Large intestine (tissue), 3 donors: ENCODE measurements at regions not wholly inside any gene's neighbourhood (a gene's known extent, or its start where the extent isn't known, plus 50 kb on each side); places are given as distances from the start of the nearest gene placed in this dataset.
"Not testable (repeated sequence)": the region's sequence is repeated elsewhere in the genome, so short reads cannot be mapped to it uniquely, and the experiment has no call there.

Experiments used
- DNase-seq, 2 donors: peaks; one replicate each; pipeline versions ENCODE4 v3.0.0 to v3.0.0-alpha.2; 2013
- H3K27ac ChIP-seq: one replicate; pipeline ENCODE4 v1.5.1; 2013; ENCODE audit warnings: low read length
- H3K27me3 ChIP-seq: 2 replicates; pipeline ENCODE4 v1.6.1; 2013; ENCODE audit warnings: low read length; ENCODE audit not compliant: control insufficient read depth, insufficient read depth
- H3K36me3 ChIP-seq: 2 replicates; pipeline ENCODE4 v1.6.1; 2013; ENCODE audit warnings: low read length; ENCODE audit not compliant: control insufficient read depth, insufficient read depth
- H3K4me1 ChIP-seq: one replicate; pipeline ENCODE4 v1.6.1; 2013; ENCODE audit warnings: low read length; ENCODE audit not compliant: control insufficient read depth, insufficient read depth
- H3K4me3 ChIP-seq: one replicate; pipeline ENCODE4 v1.5.1; 2013; ENCODE audit warnings: low read length
- H3K9me3 ChIP-seq: one replicate; pipeline ENCODE4 v1.6.1; 2013; ENCODE audit warnings: mild to moderate bottlenecking, low read depth, low read length, moderate library complexity; ENCODE audit not compliant: control insufficient read depth
- WGBS: methylation state at CpG from one replicate; pipeline ENCODE4 v1.1.5; 2013; ENCODE audit warnings: low lambda C conversion rate; ENCODE audit not compliant: insufficient coverage; 5-methylcytosine and 5-hydroxymethylcytosine counted together

DNA sequence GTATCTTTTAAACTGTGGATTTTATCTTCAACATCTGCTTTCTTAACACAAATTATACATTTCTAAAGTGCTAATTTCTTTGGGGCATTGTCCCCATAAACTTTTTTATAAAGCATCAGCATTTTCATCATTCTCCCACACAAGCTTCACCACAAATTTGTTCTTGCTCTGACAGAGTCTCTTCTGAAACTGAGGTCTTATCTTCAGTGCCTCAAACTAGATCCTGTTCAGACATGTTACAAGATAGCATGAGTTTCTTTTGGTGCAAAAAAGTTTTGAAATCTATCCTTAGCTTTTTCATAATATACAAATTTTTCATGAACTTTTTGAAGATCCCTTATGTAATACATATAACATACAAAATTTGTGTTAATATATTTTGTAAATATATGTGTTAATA lies 346.6 kb downstream of the IPMK start:
- no peaks in the 10 kb centered on the region for H3K27me3 ChIP-seq
- no peak overlapping the region for H3K27ac ChIP-seq
- no peaks in the 10 kb centered on the region for H3K36me3 ChIP-seq
- no peaks in the 10 kb centered on the region for H3K9me3 ChIP-seq
- H3K4me3 ChIP-seq = no peak overlapping the region
- H3K4me1 ChIP-seq = no peaks in the 10 kb centered on the region
- no peak for DNase-seq

DNA sequence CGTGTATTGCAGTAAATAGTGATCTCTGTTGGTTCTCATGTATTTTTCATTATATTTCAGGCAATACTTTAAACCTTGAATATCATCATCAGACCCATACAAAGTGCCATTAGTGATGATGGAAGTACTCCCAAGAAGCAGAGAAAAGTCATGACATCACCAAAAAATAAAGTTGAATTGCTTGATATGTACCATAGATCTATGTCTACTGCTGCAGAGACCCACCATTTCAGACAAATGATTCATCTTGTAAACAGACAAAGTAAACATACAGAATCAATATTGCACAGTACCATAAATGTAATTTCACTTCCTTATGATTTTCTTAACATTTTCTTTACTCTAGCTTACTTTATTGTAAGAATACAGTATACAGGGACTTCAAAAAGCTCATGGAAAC lies 347.8 kb downstream of the IPMK start:
- Histone ChIP-seq H3K9me3 (no peaks in the 10 kb centered on the region), H3K4me3 (no peak overlapping the region), H3K27me3 (no peaks in the 10 kb centered on the region), H3K4me1 (no peaks in the 10 kb centered on the region), H3K27ac (no peak overlapping the region), H3K36me3 (no peaks in the 10 kb centered on the region)
- peak in 1 of 2 donors; percentile 5 for DNase-seq
- WGBS = no CpG with 5 or more reads among the region's 1 CpG

DNA sequence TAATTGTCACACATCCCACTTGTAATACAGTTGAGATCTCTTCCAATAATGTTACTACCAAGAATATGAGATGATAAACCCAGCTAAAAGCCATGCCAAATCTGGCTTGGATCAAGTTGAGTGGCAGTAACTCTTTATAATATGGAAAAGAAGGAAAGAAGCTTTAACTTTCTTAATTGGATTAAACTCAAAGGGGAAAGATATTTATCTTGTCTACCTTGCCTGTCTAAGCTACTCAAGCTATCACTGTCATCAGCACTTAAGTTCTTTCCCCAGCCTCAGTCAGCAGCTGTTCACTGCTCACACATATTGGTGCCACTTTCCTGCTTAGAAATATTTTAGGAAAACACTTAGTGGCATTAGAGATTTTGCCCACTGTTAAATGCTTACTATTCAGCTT lies 350.7 kb downstream of the IPMK start:
- no peaks in the 10 kb centered on the region for H3K36me3 ChIP-seq
- H3K27ac ChIP-seq = no peak overlapping the region
- no peak for DNase-seq
- no peaks in the 10 kb centered on the region for H3K27me3 ChIP-seq
- H3K4me1 ChIP-seq = no peaks in the 10 kb centered on the region
- H3K9me3 ChIP-seq = no peaks in the 10 kb centered on the region
- no peak overlapping the region for H3K4me3 ChIP-seq

DNA sequence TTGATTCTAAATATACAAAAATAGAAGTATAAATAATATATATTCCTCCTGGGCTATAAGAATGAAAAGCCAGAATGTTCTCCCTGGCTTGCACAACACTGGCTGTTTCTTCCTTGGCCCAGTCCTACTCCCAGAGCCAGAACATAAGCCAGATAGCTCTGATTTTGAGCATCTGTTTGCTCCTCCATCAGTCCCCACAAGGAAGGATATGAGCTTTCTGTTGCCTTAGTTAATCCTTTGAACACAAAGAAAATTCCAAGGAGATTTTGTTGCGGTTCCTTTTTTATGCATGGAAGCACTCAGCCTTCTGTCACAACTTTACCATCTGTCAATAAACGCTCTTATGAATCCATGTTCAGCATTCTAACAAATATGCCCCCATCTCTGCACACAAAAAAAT lies 361.8 kb downstream of the IPMK start:
- WGBS = 20% methylated on average over 1 of the region's 2 CpGs
- Histone ChIP-seq H3K27me3 (no peaks in the 10 kb centered on the region), H3K4me3 (no peak overlapping the region), H3K36me3 (no peaks in the 10 kb centered on the region), H3K27ac (no peak overlapping the region), H3K4me1 (no peaks in the 10 kb centered on the region), H3K9me3 (no peaks in the 10 kb centered on the region)
- DNase-seq = no peak

DNA sequence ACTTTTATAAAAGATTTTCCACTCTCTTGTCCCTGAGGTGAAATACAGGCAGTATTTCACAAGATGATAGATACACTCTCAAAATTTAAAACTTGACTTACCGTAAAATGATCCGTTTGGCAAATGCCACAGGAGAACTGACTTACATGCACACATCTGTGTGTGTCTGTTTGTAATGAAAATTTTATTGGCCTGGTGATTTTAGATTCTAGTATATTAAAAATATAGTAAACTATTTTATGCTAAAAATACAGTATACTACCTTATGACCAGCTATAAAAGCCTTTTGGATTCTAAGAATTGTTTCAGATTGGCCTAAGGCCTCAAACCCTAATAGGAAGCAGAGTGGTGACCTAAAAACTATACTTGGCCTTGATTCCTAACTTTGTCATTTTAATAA lies 362.7 kb downstream of the IPMK start:
- H3K36me3 ChIP-seq = no peaks in the 10 kb centered on the region
- no CpG with 5 or more reads among the region's 2 CpGs for whole genome bisulfite sequencing
- H3K4me1 ChIP-seq = no peaks in the 10 kb centered on the region
- H3K27ac ChIP-seq = no peak overlapping the region
- H3K27me3 ChIP-seq = no peaks in the 10 kb centered on the region
- no peak for DNase-seq
- H3K9me3 ChIP-seq = no peaks in the 10 kb centered on the region
- no peak overlapping the region for H3K4me3 ChIP-seq

DNA sequence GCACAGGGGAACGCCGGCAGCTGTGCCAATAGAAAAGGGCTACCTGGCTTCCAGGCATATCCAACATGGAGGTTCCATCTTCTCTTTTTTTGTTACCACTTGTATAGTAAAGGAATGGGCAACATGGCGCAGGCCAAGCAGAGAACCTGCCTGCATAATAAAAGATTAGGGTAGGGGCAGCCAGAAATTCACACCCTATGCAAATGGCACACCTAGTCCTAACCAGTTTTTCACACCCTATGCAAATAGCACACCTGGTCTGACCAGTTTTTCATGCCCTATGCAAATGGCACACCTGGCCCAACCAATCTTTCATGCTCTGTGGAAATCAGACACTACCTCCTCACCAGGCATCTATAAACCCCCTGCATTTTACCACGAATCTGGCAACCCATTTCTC lies 369.5 kb downstream of the IPMK start:
- Histone ChIP-seq H3K27me3 (no peaks in the 10 kb centered on the region), H3K36me3 (no peaks in the 10 kb centered on the region), H3K9me3 (no peaks in the 10 kb centered on the region), H3K27ac (no peak overlapping the region), H3K4me1 (peaks cover 2% of the 10 kb centered on the region), H3K4me3 (no peak overlapping the region)
- DNase-seq = peak in 1 of 2 donors; percentile 55
- no CpG with 5 or more reads among the region's 4 CpGs for WGBS

GRCh38 chr10:57897611-57898010 lies 370.1 kb downstream of the IPMK start:
- DNase-seq = peak in 1 of 2 donors; percentile 30
- WGBS = 0% methylated on average over 1 of the region's 6 CpGs

GRCh38 chr10:57894361-57894760 lies 373.3 kb downstream of the IPMK start:
- DNase-seq = peak in 1 of 2 donors; percentile 44
- Histone ChIP-seq H3K4me1 (peaks cover 2% of the 10 kb centered on the region), H3K27me3 (no peaks in the 10 kb centered on the region), H3K9me3 (no peaks in the 10 kb centered on the region), H3K36me3 (no peaks in the 10 kb centered on the region), H3K27ac (peak overlapping the region; percentile 20), H3K4me3 (no peak overlapping the region)

More at GRCh38 chr10:57897611-57898010, 370.1 kb downstream of the IPMK start:
- Histone ChIP-seq H3K9me3 (no peaks in the 10 kb centered on the region), H3K4me3 (no peak overlapping the region), H3K36me3 (no peaks in the 10 kb centered on the region), H3K27me3 (no peaks in the 10 kb centered on the region), H3K4me1 (peaks cover 2% of the 10 kb centered on the region), H3K27ac (no peak overlapping the region)

DNA sequence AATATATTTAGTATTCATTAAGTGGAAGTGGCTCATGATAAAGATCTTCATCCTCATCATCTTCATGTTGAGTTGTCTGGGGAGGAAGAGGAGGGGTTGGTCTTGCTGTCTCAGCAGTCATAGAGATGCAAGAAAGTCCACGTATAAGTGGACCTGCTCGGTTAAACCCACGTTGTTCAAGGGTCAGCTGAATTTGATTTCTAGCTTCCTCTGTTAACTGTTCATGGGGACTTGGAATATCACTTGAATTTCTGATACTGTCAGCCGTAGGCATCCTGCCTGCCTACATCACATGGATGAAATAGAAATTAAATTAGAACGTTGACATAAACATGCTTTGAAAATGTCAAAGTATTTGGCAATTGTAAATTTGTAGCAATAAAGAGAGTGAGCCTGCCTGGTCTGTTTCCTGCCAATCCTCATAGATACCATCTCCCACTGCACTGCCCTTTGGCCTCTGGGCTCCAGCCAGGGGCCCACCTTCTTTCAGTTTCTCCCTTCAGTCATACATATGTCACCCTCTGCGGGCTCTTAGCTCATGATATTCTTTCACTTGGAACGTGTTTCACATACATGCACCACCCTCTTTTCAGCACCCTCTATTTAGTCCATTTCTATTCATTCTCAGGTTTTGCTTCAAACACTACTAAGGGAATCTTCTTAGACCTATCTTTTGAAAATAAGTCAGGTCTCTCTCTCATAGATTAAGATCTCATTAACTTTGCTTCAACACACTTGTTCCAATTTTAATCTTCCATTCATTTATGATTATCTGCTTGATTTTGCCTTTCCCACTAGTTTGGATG lies 376.3 kb downstream of the IPMK start:
- no peaks in the 10 kb centered on the region for H3K36me3 ChIP-seq
- H3K4me1 ChIP-seq = no peaks in the 10 kb centered on the region
- H3K4me3 ChIP-seq = no peak overlapping the region
- H3K27me3 ChIP-seq = no peaks in the 10 kb centered on the region
- peak overlapping the region; percentile 82 for H3K27ac ChIP-seq
- H3K9me3 ChIP-seq = no peaks in the 10 kb centered on the region
- WGBS = 12% methylated on average over 2 of the region's 7 CpGs
- peak; percentile 68 to 90 for DNase-seq

DNA sequence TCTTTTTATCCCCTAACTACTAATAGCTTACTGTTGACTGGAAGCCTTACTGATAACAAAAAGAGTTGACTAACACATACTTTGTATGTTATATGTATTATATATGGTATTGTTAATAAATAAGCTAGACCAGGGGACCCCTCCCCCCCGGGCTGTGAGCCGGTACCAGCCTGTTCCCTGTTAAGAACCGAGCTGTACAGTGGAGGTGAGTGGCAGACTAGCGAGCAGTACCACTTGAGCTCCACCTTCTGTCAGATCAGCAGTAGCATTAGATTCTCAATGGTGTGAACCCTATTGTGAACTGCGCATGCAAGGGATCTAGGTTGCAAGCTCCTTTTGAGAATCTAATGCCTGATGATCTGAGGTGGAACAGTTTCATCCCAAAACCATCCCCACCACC lies 377.0 kb downstream of the IPMK start:
- Histone ChIP-seq H3K9me3 (no peaks in the 10 kb centered on the region), H3K27ac (peak overlapping the region; percentile 82), H3K36me3 (no peaks in the 10 kb centered on the region), H3K4me1 (no peaks in the 10 kb centered on the region), H3K27me3 (no peaks in the 10 kb centered on the region), H3K4me3 (no peak overlapping the region)
- WGBS = no CpG with 5 or more reads among the region's 5 CpGs
- no peak for DNase-seq

DNA sequence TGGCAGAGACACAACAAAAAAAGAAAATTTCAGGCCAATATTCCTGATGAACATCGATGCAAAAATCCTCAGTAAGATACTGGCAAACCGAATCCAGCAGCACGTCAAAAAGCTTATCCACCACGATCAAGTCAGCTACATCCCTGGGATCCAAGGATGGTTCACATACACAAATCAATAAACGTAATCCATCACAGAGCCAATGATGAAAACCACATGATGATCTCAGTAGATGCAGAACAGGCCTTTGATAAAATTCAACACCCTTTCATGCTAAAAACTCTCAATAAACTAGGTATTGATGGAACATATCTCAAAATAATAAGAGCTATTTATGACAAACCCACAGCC lies 382.1 kb downstream of the IPMK start:
- not testable (repeated sequence) for H3K27ac ChIP-seq, H3K9me3 ChIP-seq, H3K27me3 ChIP-seq, H3K4me3 ChIP-seq, H3K36me3 ChIP-seq, DNase-seq, H3K4me1 ChIP-seq
- WGBS = no CpG with 5 or more reads among the region's 5 CpGs
